HG02852 (cell line): ENCODE measurements at regions not wholly inside any gene's neighbourhood (a gene's known extent, or its start where the extent isn't known, plus 50 kb on each side); places are given as distances from the start of the nearest gene placed in this dataset.
A peak's percentile ranks its signal among the peaks of the same experiment; 100 is the strongest.

ENCODE experiments used
- ATAC-seq: cut with Tn5 transposase; IDR thresholded peaks from one replicate; pipeline ENCODE4 v1.9.1; 2021; ENCODE audit warnings: mild to moderate bottlenecking, moderate library complexity; ENCODE audit not compliant: unreplicated experiment

GRCh38 chr10:104574838-104575237 lies 66.3 kb upstream of the SORCS3 start:
- no peak for ATAC-seq

- no peak for ATAC-seq
These were observed 64.5 kb upstream of the SORCS3 start for GRCh38 chr10:104576611-104577010.

GRCh38 chr10:104577163-104577562 lies 63.9 kb upstream of the SORCS3 start:
- no peak for ATAC-seq

GRCh38 chr10:104577861-104578521 lies 63.1 kb upstream of the SORCS3 start:
- ATAC-seq = no peak

- no peak for ATAC-seq
These were observed 62.4 kb upstream of the SORCS3 start for GRCh38 chr10:104578671-104579070.

- no peak for ATAC-seq
These were observed 62.0 kb upstream of the SORCS3 start for GRCh38 chr10:104579136-104579535.

- no peak for ATAC-seq
These were observed 60.8 kb upstream of the SORCS3 start for GRCh38 chr10:104580321-104580720.

- ATAC-seq = peak; percentile 76
These were observed 60.1 kb upstream of the SORCS3 start for GRCh38 chr10:104580774-104581675.

GRCh38 chr10:104581884-104582601 lies 59.0 kb upstream of the SORCS3 start:
- no peak for ATAC-seq

- peak; percentile 35 for ATAC-seq
These were observed 58.5 kb upstream of the SORCS3 start for GRCh38 chr10:104582602-104582951.

GRCh38 chr10:104582966-104583365 lies 58.1 kb upstream of the SORCS3 start:
- ATAC-seq = no peak

- ATAC-seq = no peak
These were observed 56.5 kb upstream of the SORCS3 start for GRCh38 chr10:104584541-104584940.

GRCh38 chr10:104587751-104588150 lies 53.3 kb upstream of the SORCS3 start:
- no peak for ATAC-seq

GRCh38 chr10:104589431-104589830 lies 51.7 kb upstream of the SORCS3 start:
- ATAC-seq = no peak

GRCh38 chr10:104589871-104590270 lies 51.2 kb upstream of the SORCS3 start:
- ATAC-seq = no peak
